Smooth muscle cell (in vitro differentiated cells): ENCODE measurements at regions not wholly inside any gene's neighbourhood (a gene's known extent, or its start where the extent isn't known, plus 50 kb on each side); places are given as distances from the start of the nearest gene placed in this dataset.

Experiments used
- DNase-seq: peaks from one replicate; lab custom pipeline; 2025; ENCODE audit not compliant: unreplicated experiment; lab: John Stamatoyannopoulos, UW
- H2AFZ ChIP-seq: fragments of 200-600 bp; sonication (generic); 2 replicates; pipeline ENCODE4 v1.6.0; 2016; ENCODE audit warnings: antibody characterized with exemption, low read depth, mild to moderate bottlenecking
- H3F3A ChIP-seq: fragments of 200-600 bp; sonication (generic); 2 replicates; pipeline ENCODE4 v1.6.0; 2017; ENCODE audit warnings: antibody characterized with exemption, low read depth
- H3K27ac ChIP-seq: fragments of 200-600 bp; sonication (generic); 2 replicates; pipeline ENCODE4 v1.5.1; 2016; ENCODE audit warnings: low read depth, mild to moderate bottlenecking
- H3K27me3 ChIP-seq: fragments of 200-600 bp; sonication (generic); 2 replicates; pipeline ENCODE4 v1.6.1; 2016; ENCODE audit warnings: low read depth, mild to moderate bottlenecking
- H3K36me3 ChIP-seq: fragments of 200-600 bp; sonication (generic); 2 replicates; pipeline ENCODE4 v1.5.1; 2016; ENCODE audit warnings: low read depth
- H3K4me1 ChIP-seq: fragments of 200-600 bp; sonication (generic); 2 replicates; pipeline ENCODE4 v1.5.1; 2016; ENCODE audit warnings: low read depth
- H3K4me2 ChIP-seq: fragments of 200-600 bp; sonication (generic); 2 replicates; pipeline ENCODE4 v1.6.0; 2016; ENCODE audit warnings: mild to moderate bottlenecking
- H3K4me3 ChIP-seq: fragments of 200-600 bp; sonication (generic); 2 replicates; pipeline ENCODE4 v1.5.1; 2016; ENCODE audit warnings: mild to moderate bottlenecking
- H3K79me2 ChIP-seq: fragments of 200-600 bp; sonication (generic); 2 replicates; pipeline ENCODE4 v1.6.0; 2016; ENCODE audit warnings: low read depth, mild to moderate bottlenecking
- H3K9ac ChIP-seq: fragments of 200-600 bp; sonication (generic); 2 replicates; pipeline ENCODE4 v1.6.0; 2016; ENCODE audit warnings: low read depth
- H3K9me3 ChIP-seq: fragments of 200-600 bp; sonication (generic); replicated peaks from 2 replicates; pipeline ENCODE4 v1.5.1; 2016; ENCODE audit warnings: low read depth
- H4K20me1 ChIP-seq: fragments of 200-600 bp; sonication (generic); 2 replicates; pipeline ENCODE4 v1.6.0; 2016; ENCODE audit warnings: low read depth
- WGBS: methylation state at CpG from one replicate; pipeline ENCODE4 v1.1.7; 2016; ENCODE audit warnings: low lambda C conversion rate; 5-methylcytosine and 5-hydroxymethylcytosine counted together
- TF ChIP-seq, protein P1 (sequence below): fragments of 200-600 bp; sonication (generic); IDR thresholded peaks from 2 replicates; pipeline ENCODE4 v1.5.1; 2017; ENCODE audit warnings: borderline replicate concordance, mild to moderate bottlenecking, antibody characterized with exemption; ENCODE audit not compliant: insufficient read depth, poor library complexity, severe bottlenecking

DNA sequence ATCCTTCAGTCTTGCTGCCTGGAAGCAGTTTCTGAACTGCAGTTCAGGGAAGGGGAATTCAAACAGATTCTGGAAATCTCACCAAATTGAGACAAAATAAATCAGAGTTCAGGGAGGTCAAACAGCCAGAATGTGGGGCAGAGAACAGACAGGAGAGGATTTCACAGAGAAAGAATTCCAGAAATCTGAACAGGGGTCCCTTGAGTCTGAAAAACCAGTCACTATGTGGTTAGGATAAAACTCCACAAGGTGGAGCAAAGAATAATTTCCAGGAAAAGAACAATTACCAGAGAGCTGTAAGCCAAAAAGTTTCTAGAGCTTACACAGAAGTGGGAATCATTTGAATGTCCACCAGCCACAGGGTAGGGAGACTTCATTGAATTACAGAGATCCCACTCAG, 84.7 kb downstream of the URB2 start:
- Histone ChIP-seq H3K4me1 (no peaks in the 10 kb centered on the region), H3K4me2 (no peak overlapping the region), H3K9me3 (no peaks in the 10 kb centered on the region), H3F3A (no peaks in the 10 kb centered on the region), H3K9ac (no peak overlapping the region), H3K27ac (no peak overlapping the region), H3K4me3 (no peak overlapping the region), H3K27me3 (no peaks in the 10 kb centered on the region), H4K20me1 (no peaks in the 10 kb centered on the region), H3K79me2 (no peaks in the 10 kb centered on the region), H2AFZ (peak overlapping the region; percentile 66), H3K36me3 (no peaks in the 10 kb centered on the region)
- DNase-seq, result no peak
- TF ChIP-seq, protein P1, sequence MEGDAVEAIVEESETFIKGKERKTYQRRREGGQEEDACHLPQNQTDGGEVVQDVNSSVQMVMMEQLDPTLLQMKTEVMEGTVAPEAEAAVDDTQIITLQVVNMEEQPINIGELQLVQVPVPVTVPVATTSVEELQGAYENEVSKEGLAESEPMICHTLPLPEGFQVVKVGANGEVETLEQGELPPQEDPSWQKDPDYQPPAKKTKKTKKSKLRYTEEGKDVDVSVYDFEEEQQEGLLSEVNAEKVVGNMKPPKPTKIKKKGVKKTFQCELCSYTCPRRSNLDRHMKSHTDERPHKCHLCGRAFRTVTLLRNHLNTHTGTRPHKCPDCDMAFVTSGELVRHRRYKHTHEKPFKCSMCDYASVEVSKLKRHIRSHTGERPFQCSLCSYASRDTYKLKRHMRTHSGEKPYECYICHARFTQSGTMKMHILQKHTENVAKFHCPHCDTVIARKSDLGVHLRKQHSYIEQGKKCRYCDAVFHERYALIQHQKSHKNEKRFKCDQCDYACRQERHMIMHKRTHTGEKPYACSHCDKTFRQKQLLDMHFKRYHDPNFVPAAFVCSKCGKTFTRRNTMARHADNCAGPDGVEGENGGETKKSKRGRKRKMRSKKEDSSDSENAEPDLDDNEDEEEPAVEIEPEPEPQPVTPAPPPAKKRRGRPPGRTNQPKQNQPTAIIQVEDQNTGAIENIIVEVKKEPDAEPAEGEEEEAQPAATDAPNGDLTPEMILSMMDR, result peak; percentile 9

DNA sequence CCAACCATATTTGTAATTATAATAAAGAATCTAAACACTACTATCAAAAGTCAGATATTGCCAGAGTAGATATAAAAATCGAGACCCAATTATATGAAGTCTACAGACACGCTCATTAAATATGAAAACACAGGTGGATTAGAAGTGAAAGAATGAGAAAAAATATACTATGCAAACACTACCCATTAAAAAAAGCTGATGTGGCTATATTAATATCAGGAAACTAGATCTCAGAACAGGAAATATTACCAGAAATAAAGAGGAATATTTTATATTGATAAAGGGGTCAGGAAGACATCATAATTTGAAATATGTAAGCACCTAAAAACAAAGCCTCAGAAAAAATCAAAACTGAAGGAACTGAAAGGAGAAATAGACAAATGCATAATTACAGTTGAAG, 88.3 kb downstream of the URB2 start:
- H3K36me3 ChIP-seq, result no peaks in the 10 kb centered on the region
- no peak overlapping the region for H3K27ac ChIP-seq
- TF ChIP-seq, protein P1, result no peak
- WGBS, result 97% methylated on average over 2 of the region's 2 CpGs
- H3K9me3 ChIP-seq, result no peaks in the 10 kb centered on the region
- H4K20me1 ChIP-seq, result no peaks in the 10 kb centered on the region
- no peaks in the 10 kb centered on the region for H3K27me3 ChIP-seq
- H3K79me2 ChIP-seq, result no peaks in the 10 kb centered on the region
- H3K4me1 ChIP-seq, result no peaks in the 10 kb centered on the region
- H3K4me3 ChIP-seq, result no peak overlapping the region
- H2AFZ ChIP-seq, result no peak overlapping the region
- DNase-seq, result no peak
- H3F3A ChIP-seq, result no peaks in the 10 kb centered on the region
- H3K4me2 ChIP-seq, result no peak overlapping the region
- no peak overlapping the region for H3K9ac ChIP-seq

DNA sequence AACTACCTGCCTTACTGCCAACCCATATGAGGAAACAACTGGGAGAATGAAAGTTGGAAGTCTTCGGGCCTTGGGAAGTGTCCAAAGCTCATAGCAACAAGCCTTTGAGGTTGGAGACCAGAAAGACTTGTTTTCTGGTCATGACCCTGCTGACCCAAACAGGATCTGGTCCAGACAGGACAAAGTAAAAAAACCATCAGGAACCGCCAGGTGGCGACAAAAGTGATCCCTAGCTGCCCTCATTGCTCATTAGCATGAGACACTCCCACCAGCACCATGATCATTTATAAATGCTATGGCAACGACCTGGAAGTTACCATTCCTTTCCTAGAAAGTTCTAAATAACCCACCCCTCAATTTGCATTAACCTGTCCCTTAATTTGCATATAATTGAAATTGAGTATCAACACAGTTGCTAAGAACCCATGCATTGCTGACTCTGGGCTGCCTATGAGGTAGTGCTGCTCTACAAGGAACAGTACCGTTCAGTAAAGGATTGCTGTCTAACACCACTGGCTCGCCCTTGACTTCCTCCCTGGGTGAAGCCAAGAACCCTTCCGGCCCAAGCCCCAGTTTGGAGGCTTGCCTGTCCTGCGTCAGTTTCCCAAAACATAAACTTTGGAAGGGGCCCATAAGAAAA, 89.0 kb downstream of the URB2 start:
- TF ChIP-seq, protein P1, result no peak
- H3K4me1 ChIP-seq, result no peaks in the 10 kb centered on the region
- no peak overlapping the region for H3K27ac ChIP-seq
- no peak overlapping the region for H3K4me2 ChIP-seq
- DNase-seq, result no peak
- H3K27me3 ChIP-seq, result no peaks in the 10 kb centered on the region
- no peaks in the 10 kb centered on the region for H3K79me2 ChIP-seq
- H3K9ac ChIP-seq, result no peak overlapping the region
- no peaks in the 10 kb centered on the region for H3K9me3 ChIP-seq
- H2AFZ ChIP-seq, result no peak overlapping the region
- no peaks in the 10 kb centered on the region for H3K36me3 ChIP-seq
- H4K20me1 ChIP-seq, result no peaks in the 10 kb centered on the region
- 96% methylated on average over 8 of the region's 8 CpGs for WGBS
- no peaks in the 10 kb centered on the region for H3F3A ChIP-seq
- H3K4me3 ChIP-seq, result no peak overlapping the region

DNA sequence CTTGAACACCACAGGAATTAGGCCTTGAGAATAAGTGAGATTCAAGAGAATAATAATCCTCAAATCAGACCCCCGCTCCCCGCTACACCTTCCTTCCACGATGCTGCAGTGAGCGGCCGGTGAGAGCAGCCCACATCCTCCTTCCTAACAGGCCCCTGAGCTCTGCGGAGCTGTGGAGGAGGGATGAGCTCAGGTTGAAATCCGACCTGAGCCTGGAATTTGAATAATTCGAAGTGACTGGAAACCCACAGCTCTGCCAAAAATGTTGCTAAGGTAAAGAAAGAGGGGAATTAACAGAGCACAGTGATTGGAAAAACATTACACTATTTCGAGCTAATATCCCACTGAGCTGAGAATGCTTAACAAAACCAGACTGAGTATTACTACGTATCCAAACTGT, 90.0 kb downstream of the URB2 start:
- Histone ChIP-seq H3K27ac (no peak overlapping the region), H3K27me3 (no peaks in the 10 kb centered on the region), H3K9me3 (no peaks in the 10 kb centered on the region), H3K4me3 (no peak overlapping the region), H3K4me1 (no peaks in the 10 kb centered on the region), H2AFZ (no peak overlapping the region), H3K79me2 (no peaks in the 10 kb centered on the region), H4K20me1 (no peaks in the 10 kb centered on the region), H3K4me2 (no peak overlapping the region), H3K9ac (no peak overlapping the region), H3F3A (no peaks in the 10 kb centered on the region), H3K36me3 (no peaks in the 10 kb centered on the region)
- 53% methylated on average over 10 of the region's 10 CpGs for WGBS
- TF ChIP-seq, protein P1, result no peak
- DNase-seq, result no peak
